HL-60/S4 treated with retinoic acid at 250 ng/mL for 4 days and 3 days (cell line): ENCODE measurements at regions not wholly inside any gene's neighbourhood (a gene's known extent, or its start where the extent isn't known, plus 50 kb on each side); places are given as distances from the start of the nearest gene placed in this dataset.

Experiments
- in situ Hi-C: fragments of 300-500 bp; cut with MboI; formaldehyde crosslinking; loops from 2 replicates; pipeline ENCODE4 v1.7.0; 2022; ENCODE audit warnings: low sequenced_read_pairs

DNA sequence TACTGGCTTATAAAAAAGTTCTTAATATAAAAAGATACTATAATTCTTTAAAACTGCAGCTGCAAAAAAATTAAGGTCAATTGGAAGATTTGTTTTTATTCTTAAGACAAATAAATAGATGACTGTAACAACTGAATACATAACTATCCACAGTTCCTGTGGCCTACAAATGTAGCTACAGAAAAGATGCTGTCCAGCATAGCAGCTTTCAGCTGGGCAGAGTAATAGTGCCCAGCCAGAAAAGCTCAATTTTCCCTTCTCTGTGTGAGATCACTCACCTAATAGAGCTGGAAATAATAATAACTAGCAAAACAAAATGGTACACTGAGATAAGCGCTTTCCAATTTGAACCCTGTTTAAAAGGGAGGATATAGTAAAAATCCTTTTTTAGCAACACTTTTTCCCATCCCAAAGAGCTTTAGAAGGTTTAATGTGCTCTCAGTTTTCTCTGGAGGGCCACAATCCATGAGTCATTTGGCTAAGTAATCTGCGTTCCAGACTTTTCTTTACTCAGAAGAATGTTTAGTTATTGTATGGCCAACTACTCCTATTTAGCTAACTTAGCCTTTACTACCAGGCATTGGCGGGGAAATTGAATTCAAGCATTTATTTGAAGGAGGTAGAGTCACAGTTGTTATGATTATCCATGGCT is 158.1 kb upstream of the SLC39A10 start:
- in situ Hi-C loops, result no loop called here

- in situ Hi-C loops, result no loop called here
Measured at GRCh38 chr2:195498176-195498575, 158.8 kb upstream of the SLC39A10 start.

GRCh38 chr2:195496991-195497390 is 160.0 kb upstream of the SLC39A10 start:
- in situ Hi-C loops, result no loop called here

- in situ Hi-C loops, result no loop called here
Measured at GRCh38 chr2:195495966-195496365, 161.1 kb upstream of the SLC39A10 start.

GRCh38 chr2:195495351-195495750 is 161.7 kb upstream of the SLC39A10 start:
- in situ Hi-C loops, result no loop called here

DNA sequence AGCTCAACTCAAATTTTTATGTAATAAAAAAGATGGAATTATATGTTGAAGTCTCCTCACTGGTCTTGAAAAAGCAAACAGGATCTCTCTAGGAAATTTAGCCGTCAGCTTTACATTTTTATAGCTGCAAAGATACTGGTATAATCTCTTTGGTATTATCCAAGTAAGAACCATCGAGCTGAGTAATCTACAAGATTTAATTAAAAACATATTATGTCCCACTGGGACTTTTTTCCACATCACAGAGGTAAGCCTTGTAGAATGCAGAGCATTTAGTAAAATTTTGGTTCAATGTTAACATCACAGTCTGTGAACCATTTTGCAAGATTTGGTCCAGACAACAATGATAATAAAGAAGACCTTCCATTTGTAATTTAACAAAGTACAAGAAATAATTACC is 162.6 kb upstream of the SLC39A10 start:
- in situ Hi-C loops, result no loop called here

- in situ Hi-C loops, result no loop called here
Measured at GRCh38 chr2:195493416-195493815, 163.6 kb upstream of the SLC39A10 start.

DNA sequence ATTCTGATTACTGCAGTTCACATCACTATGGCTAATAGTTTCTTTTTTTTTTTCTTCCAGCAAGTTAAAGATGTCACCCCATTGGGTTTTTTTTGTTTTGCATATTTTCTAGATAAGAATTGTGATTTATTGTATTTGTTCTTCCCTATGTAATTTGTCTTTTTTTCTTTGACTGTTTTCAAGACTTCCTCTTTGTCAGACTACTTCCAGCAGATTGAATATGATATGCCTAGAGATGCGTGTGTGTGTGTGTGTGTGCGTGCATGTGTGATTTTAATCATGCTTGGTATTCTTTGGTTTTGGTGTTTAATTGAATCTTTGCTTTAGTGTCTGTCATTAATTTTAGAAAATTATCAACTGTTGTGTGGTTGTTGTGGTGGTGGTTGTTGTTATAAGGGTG is 166.7 kb upstream of the SLC39A10 start:
- in situ Hi-C loops, result no loop called here

DNA sequence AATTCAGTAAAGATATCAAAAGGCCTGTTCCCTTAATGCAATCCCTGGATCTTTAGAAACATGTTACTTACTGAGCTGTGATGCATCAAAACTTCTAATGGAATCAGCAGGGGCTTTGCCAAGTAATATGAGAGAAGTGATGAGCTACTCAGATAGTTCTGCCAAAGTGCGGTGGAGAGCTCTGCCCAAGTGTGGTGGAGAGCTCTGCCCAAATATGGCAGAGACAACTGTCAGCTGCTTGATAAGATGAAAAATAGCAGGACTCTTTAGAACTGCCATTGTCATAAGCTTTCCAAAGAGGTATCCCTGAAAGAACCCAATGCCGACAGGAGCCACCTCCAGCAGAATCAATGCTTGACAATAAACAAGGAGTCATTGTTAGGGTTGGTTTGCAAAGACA is 167.9 kb upstream of the SLC39A10 start:
- in situ Hi-C loops, result no loop called here

DNA sequence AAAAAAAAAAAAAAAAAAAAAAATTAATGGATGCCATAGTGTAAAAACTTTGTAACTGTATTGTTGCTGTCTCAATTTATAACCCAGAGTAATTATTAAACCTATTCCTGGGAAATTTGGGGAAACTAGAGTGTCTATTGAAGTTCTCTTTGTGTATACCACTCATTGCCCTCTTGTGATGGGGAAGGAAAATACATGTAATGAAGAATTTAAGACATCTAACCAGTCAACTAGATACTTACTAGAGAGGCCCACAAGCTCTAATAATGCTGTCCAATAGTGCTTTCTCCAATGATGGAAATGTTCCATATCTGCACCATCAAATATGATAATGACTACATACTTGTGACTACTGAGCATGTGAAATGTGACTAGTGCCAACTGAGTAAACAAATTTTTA is 168.5 kb upstream of the SLC39A10 start:
- in situ Hi-C loops, result no loop called here

DNA sequence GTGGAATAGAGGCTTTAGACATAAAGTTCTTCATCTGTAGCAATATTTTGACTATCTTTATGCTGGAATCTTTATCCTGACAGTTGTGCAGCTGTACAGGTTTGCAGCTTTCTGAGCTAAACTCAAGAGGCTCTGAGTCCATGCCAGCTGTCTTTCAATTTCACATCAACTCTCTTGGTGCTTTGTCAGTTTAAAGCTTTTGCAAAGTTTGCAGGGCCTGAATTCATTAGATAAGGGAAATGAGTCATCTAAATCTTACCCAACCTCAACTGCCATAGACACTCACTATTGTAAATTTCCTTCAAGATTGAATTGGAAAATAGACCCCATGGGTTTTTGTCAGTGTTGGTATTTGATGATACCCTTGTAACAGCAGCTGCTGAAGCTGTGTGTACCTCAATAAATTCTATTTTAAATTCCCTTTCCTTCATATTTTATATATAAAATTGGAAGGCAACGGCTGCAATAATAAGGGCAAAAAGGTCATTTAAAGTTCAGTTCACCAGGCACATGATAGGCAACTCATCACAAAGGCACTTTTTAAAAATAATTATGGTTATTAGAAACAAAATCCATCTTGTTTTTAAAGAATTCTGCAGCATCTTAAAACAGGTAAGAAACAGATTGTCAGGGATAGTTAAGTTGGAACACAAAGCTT is 169.9 kb upstream of the SLC39A10 start:
- in situ Hi-C loops, result no loop called here

GRCh38 chr2:195486520-195486919 is 170.5 kb upstream of the SLC39A10 start:
- in situ Hi-C loops, result no loop called here

GRCh38 chr2:195482010-195482409 is 175.0 kb upstream of the SLC39A10 start:
- in situ Hi-C loops, result no loop called here

DNA sequence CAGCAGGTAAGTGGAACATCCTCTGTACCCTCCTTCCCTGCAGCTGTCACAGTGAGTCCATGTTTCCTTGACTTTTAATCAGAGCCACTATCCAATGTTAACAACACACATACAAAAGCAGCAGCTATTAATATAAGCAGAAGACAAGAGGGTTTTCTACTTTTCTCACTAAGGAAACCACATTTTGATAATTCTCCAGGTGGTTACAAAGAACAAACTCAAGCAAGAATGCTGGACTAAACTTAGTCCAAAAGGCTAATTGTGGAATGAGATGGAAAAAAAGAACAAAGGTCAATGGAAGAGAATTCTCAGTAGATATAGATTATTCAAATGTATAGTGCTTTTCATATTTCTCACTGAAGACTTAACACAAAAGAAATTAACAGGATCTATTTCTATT is 176.9 kb upstream of the SLC39A10 start:
- in situ Hi-C loops, result no loop called here

DNA sequence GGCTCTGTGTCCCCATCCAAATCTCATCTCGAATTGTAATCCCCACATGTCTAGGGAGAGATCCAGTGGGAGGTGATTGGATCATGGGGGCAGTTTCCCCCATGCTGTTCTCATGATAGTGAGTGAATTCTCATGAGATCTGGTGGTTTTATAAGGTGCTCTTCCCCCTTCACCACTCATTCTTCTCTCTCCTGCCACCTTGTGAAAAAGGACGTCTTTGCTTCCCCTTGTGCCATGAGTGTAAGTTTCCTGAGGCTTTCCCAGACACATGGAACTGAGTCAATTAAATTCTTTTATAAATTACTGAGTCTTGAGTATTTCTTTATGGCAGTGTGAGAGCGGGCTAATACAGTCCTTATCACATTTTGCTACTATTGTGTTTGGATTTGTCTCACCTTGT is 177.6 kb upstream of the SLC39A10 start:
- in situ Hi-C loops, result no loop called here

DNA sequence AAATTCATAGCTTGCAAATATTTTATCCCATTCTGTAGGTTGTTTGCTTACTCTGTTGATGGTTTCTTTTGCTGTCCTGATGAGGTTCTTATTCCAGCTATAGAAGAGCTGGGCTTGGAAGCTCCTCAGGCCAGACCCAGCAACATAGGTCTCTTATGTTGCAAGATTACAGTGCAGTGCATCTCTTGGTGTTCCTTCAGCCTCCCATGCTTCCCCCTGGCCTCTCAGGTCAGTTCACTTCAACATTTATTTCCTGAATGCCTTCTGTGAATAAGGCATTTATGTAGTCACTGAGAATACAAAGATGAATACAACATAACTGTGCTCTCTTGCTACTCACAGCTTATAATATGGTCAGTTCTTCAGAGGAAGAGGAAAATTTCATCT is 179.0 kb upstream of the SLC39A10 start:
- in situ Hi-C loops, result no loop called here

GRCh38 chr2:195477248-195477995 is 179.6 kb upstream of the SLC39A10 start:
- in situ Hi-C loops, result no loop called here

GRCh38 chr2:195475336-195475735 is 181.7 kb upstream of the SLC39A10 start:
- in situ Hi-C loops, result no loop called here

GRCh38 chr2:195473862-195474261 is 183.2 kb upstream of the SLC39A10 start:
- in situ Hi-C loops, result no loop called here

DNA sequence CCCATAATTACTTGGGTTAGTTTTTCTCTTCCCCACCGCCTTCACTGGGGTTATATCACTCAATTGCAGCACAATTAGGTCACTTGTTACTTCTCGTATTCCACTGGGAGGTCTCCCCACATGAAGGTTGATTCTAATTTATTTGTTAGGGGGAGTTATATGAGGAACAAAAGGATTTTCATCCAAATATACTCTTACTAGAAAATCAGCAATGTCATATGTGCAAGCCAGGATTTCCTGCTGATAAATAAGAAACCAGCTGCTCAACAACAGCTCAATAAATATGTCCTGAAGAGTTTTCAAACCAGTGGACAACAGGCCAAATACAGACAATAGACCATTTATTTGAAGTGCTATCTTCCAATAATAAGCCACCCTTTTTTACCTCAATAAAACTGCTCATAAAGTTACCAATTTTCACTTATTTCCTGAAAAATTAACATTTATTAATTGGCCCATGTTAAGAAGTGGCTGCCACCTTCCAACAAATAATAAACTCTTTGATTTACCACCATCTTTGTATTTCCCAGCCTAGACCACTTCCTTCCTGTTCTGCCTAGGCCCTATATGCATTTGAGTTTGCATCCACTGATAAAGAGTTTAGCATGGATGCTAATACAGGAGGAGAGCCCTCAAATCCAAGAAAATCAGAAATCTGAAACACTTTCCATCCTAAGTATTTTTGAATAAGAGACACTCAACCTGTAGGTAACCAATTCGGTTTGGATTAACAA is 184.4 kb upstream of the SLC39A10 start:
- in situ Hi-C loops, result no loop called here

GRCh38 chr2:195471807-195472206 is 185.2 kb upstream of the SLC39A10 start:
- in situ Hi-C loops, result no loop called here

- in situ Hi-C loops, result no loop called here
Measured at GRCh38 chr2:195471163-195471562, 185.9 kb upstream of the SLC39A10 start.
